Smooth muscle cell (in vitro differentiated cells): ENCODE measurements at regions not wholly inside any gene's neighbourhood (a gene's known extent, or its start where the extent isn't known, plus 50 kb on each side); places are given as distances from the start of the nearest gene placed in this dataset.

Experiments
- DNase-seq: peaks from one replicate; lab custom pipeline; 2025; ENCODE audit not compliant: unreplicated experiment; lab: John Stamatoyannopoulos, UW
- H2AFZ ChIP-seq: fragments of 200-600 bp; sonication (generic); 2 replicates; pipeline ENCODE4 v1.6.0; 2016; ENCODE audit warnings: antibody characterized with exemption, low read depth, mild to moderate bottlenecking
- H3F3A ChIP-seq: fragments of 200-600 bp; sonication (generic); 2 replicates; pipeline ENCODE4 v1.6.0; 2017; ENCODE audit warnings: antibody characterized with exemption, low read depth
- H3K27ac ChIP-seq: fragments of 200-600 bp; sonication (generic); 2 replicates; pipeline ENCODE4 v1.5.1; 2016; ENCODE audit warnings: low read depth, mild to moderate bottlenecking
- H3K27me3 ChIP-seq: fragments of 200-600 bp; sonication (generic); 2 replicates; pipeline ENCODE4 v1.6.1; 2016; ENCODE audit warnings: low read depth, mild to moderate bottlenecking
- H3K36me3 ChIP-seq: fragments of 200-600 bp; sonication (generic); 2 replicates; pipeline ENCODE4 v1.5.1; 2016; ENCODE audit warnings: low read depth
- H3K4me1 ChIP-seq: fragments of 200-600 bp; sonication (generic); 2 replicates; pipeline ENCODE4 v1.5.1; 2016; ENCODE audit warnings: low read depth
- H3K4me2 ChIP-seq: fragments of 200-600 bp; sonication (generic); 2 replicates; pipeline ENCODE4 v1.6.0; 2016; ENCODE audit warnings: mild to moderate bottlenecking
- H3K4me3 ChIP-seq: fragments of 200-600 bp; sonication (generic); 2 replicates; pipeline ENCODE4 v1.5.1; 2016; ENCODE audit warnings: mild to moderate bottlenecking
- H3K79me2 ChIP-seq: fragments of 200-600 bp; sonication (generic); 2 replicates; pipeline ENCODE4 v1.6.0; 2016; ENCODE audit warnings: low read depth, mild to moderate bottlenecking
- H3K9ac ChIP-seq: fragments of 200-600 bp; sonication (generic); 2 replicates; pipeline ENCODE4 v1.6.0; 2016; ENCODE audit warnings: low read depth
- H3K9me3 ChIP-seq: fragments of 200-600 bp; sonication (generic); replicated peaks from 2 replicates; pipeline ENCODE4 v1.5.1; 2016; ENCODE audit warnings: low read depth
- H4K20me1 ChIP-seq: fragments of 200-600 bp; sonication (generic); 2 replicates; pipeline ENCODE4 v1.6.0; 2016; ENCODE audit warnings: low read depth
- WGBS: methylation state at CpG from one replicate; pipeline ENCODE4 v1.1.7; 2016; ENCODE audit warnings: low lambda C conversion rate; 5-methylcytosine and 5-hydroxymethylcytosine counted together
- TF ChIP-seq, protein P1 (sequence below): fragments of 200-600 bp; sonication (generic); IDR thresholded peaks from 2 replicates; pipeline ENCODE4 v1.5.1; 2017; ENCODE audit warnings: borderline replicate concordance, mild to moderate bottlenecking, antibody characterized with exemption; ENCODE audit not compliant: insufficient read depth, poor library complexity, severe bottlenecking

DNA sequence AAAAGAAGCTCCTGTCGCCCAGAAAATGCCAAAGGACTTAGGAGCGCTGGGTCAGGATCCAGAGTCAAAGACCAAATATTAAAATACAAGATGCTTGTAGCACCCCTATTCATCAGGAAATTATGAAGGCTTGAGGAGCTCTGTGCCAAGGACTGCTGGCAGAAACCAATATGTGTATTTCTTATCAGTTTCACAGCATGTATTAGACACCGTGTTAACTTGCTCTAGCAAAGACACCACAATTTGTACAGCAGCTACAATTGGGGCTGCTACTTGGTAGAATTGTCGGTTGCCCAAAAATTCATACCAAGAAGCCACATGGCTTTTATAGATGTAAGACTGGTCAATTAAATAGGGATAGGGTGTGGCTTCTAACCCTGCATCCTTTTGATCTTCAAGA lies 128.8 kb downstream of the CD47 start:
- H3K9me3 ChIP-seq: no peaks in the 10 kb centered on the region
- no peaks in the 10 kb centered on the region for H3K79me2 ChIP-seq
- H3K27me3 ChIP-seq: no peaks in the 10 kb centered on the region
- H3K27ac ChIP-seq: no peak overlapping the region
- no peaks in the 10 kb centered on the region for H4K20me1 ChIP-seq
- H3K9ac ChIP-seq: no peak overlapping the region
- H3F3A ChIP-seq: no peaks in the 10 kb centered on the region
- no peak for DNase-seq
- no peak overlapping the region for H3K4me3 ChIP-seq
- no peak overlapping the region for H2AFZ ChIP-seq
- no peak overlapping the region for H3K4me2 ChIP-seq
- peaks cover 10% of the 10 kb centered on the region for H3K4me1 ChIP-seq
- 96% methylated on average over 4 of the region's 4 CpGs for WGBS
- TF ChIP-seq, protein P1, sequence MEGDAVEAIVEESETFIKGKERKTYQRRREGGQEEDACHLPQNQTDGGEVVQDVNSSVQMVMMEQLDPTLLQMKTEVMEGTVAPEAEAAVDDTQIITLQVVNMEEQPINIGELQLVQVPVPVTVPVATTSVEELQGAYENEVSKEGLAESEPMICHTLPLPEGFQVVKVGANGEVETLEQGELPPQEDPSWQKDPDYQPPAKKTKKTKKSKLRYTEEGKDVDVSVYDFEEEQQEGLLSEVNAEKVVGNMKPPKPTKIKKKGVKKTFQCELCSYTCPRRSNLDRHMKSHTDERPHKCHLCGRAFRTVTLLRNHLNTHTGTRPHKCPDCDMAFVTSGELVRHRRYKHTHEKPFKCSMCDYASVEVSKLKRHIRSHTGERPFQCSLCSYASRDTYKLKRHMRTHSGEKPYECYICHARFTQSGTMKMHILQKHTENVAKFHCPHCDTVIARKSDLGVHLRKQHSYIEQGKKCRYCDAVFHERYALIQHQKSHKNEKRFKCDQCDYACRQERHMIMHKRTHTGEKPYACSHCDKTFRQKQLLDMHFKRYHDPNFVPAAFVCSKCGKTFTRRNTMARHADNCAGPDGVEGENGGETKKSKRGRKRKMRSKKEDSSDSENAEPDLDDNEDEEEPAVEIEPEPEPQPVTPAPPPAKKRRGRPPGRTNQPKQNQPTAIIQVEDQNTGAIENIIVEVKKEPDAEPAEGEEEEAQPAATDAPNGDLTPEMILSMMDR: no peak
- no peaks in the 10 kb centered on the region for H3K36me3 ChIP-seq

DNA sequence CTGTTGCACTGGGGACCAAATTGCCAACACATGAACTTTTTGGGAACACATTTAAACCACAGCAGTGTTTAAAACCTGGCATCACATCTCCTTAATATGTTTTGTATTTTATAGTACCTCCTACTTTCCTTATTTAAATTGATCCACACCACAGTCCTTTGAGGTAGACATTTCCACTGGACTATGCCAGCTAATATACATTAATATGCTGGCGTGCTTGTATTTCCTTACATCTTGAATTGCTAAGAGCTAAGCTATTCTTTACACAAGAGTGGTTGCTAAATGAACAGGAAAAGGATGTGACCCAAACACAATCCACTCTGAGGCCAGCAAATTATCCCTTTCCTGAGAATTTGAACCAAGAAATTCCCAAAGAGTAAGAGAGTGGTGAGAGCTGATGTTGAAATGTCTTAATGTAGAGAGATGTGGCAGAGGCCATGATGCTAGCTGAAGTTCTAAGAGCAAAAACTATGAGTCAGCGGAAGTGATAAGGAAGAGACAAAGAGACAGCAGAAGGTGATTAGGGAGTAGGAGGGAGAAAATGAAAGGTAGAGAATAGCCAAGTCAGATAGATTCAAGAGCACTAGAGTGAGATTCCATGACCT lies 131.2 kb downstream of the CD47 start:
- no peaks in the 10 kb centered on the region for H3K9me3 ChIP-seq
- no peak overlapping the region for H3K4me2 ChIP-seq
- TF ChIP-seq, protein P1: no peak
- no peak overlapping the region for H3K27ac ChIP-seq
- H3K9ac ChIP-seq: no peak overlapping the region
- no peak overlapping the region for H3K4me3 ChIP-seq
- DNase-seq: no peak
- no peaks in the 10 kb centered on the region for H3K79me2 ChIP-seq
- H3K27me3 ChIP-seq: no peaks in the 10 kb centered on the region
- no peaks in the 10 kb centered on the region for H3K4me1 ChIP-seq
- no peaks in the 10 kb centered on the region for H4K20me1 ChIP-seq
- no peak overlapping the region for H2AFZ ChIP-seq
- H3F3A ChIP-seq: no peaks in the 10 kb centered on the region
- WGBS: 97% methylated on average over 2 of the region's 2 CpGs
- no peaks in the 10 kb centered on the region for H3K36me3 ChIP-seq

DNA sequence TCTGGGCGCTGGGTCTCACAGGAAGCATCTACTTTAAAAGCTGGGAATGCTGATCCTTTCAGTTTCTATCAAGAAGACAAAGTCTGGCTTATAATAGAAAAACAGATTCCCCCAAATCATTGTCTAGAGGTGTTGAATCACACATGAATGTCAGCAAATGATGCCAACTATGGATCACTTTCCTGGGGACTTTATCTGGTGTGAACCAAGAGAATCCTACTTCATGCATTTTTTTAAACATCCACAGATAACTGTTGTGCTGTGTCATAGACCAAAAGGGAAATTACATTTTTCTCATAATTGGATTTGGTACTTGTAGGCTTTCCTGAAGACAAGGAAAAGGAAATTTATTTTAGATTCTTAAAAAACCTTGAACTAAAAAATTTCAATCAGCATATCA lies 132.7 kb downstream of the CD47 start:
- DNase-seq: no peak
- no peak overlapping the region for H2AFZ ChIP-seq

More for the DNA sequence above, 132.7 kb downstream of the CD47 start:
- H3K79me2 ChIP-seq: no peaks in the 10 kb centered on the region
- no peaks in the 10 kb centered on the region for H3F3A ChIP-seq
- H3K4me3 ChIP-seq: no peak overlapping the region
- no peak overlapping the region for H3K9ac ChIP-seq
- H3K27me3 ChIP-seq: no peaks in the 10 kb centered on the region
- peak overlapping the region; percentile 73 for H3K4me2 ChIP-seq
- TF ChIP-seq, protein P1: no peak
- H3K4me1 ChIP-seq: no peaks in the 10 kb centered on the region
- WGBS: 64% methylated on average over 1 of the region's 1 CpG
- H4K20me1 ChIP-seq: no peaks in the 10 kb centered on the region
- peak overlapping the region; percentile 46 for H3K27ac ChIP-seq
- H3K36me3 ChIP-seq: no peaks in the 10 kb centered on the region
- H3K9me3 ChIP-seq: no peaks in the 10 kb centered on the region
